ENCODE measurements at regions not wholly inside any gene's neighbourhood (a gene's known extent, or its start where the extent isn't known, plus 50 kb on each side); places are given as distances from the start of the nearest gene placed in this dataset.

- Histone ChIP-seq H3F3A (ENCODE audit: insufficient read depth) (no peaks in the 10 kb centered on the region), H3K36me3 (ENCODE audit: low read length) (no peaks in the 10 kb centered on the region), H3K27ac (ENCODE audit: low read depth, low read length) (no peak overlapping the region), H2AFZ (ENCODE audit: low read depth, low read length, severe bottlenecking) (no peak overlapping the region), H3K9ac (ENCODE audit: low read length) (no peak overlapping the region), H3K9me2 (replicated peaks; ENCODE audit: insufficient read depth, low read length) (no peaks in the 10 kb centered on the region), H3K4me3 (ENCODE audit: insufficient read depth, low read length, poor library complexity, severe bottlenecking) (no peak overlapping the region), H4K20me1 (ENCODE audit: low read depth, low read length) (no peaks in the 10 kb centered on the region), H3K27me3 (ENCODE audit: low read length) (no peaks in the 10 kb centered on the region), H3K79me2 (ENCODE audit: insufficient read depth, low read length) (no peaks in the 10 kb centered on the region), H3K4me2 (ENCODE audit: low read depth, low read length, poor library complexity, severe bottlenecking) (no peak overlapping the region), H3K9me3 (ENCODE audit: insufficient read depth, low read length) (no peaks in the 10 kb centered on the region)
- TF ChIP-seq EZH2phosphoT487 (conservative IDR thresholded peaks at IDR 0.05; ENCODE audit: low read length), result no peak
- TF ChIP-seq, protein P1, sequence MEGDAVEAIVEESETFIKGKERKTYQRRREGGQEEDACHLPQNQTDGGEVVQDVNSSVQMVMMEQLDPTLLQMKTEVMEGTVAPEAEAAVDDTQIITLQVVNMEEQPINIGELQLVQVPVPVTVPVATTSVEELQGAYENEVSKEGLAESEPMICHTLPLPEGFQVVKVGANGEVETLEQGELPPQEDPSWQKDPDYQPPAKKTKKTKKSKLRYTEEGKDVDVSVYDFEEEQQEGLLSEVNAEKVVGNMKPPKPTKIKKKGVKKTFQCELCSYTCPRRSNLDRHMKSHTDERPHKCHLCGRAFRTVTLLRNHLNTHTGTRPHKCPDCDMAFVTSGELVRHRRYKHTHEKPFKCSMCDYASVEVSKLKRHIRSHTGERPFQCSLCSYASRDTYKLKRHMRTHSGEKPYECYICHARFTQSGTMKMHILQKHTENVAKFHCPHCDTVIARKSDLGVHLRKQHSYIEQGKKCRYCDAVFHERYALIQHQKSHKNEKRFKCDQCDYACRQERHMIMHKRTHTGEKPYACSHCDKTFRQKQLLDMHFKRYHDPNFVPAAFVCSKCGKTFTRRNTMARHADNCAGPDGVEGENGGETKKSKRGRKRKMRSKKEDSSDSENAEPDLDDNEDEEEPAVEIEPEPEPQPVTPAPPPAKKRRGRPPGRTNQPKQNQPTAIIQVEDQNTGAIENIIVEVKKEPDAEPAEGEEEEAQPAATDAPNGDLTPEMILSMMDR (IDR thresholded peaks at IDR 0.05; ENCODE audit: insufficient read depth, low read length, poor library complexity, severe bottlenecking), result no peak
Measured at GRCh38 chr21:28747464-28747863, 245.2 kb downstream of the LTN1 start.

DNA sequence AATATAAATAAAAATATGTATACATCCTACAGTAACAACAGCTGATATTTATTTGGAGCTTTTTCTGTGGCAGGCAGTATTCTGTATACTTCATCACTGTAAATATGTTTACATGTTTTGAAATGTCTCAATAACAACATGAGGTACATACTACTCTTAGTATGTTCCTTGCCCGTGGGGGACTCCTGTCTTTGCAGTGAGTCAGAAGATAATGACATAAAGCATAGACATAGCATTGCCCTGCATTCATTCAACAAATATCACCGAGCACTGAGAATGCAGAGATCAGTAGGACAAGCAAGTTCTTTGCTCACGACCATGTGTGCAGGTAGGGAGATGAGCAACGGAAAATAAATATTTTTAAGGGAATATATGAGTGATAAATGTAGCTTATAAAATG is 246.5 kb downstream of the LTN1 start:
- Histone ChIP-seq H4K20me1 (ENCODE audit: low read depth, low read length) (no peaks in the 10 kb centered on the region), H3K4me2 (ENCODE audit: low read depth, low read length, poor library complexity, severe bottlenecking) (no peak overlapping the region), H3K9ac (ENCODE audit: low read length) (no peak overlapping the region), H3K36me3 (ENCODE audit: low read length) (no peaks in the 10 kb centered on the region), H3K27ac (ENCODE audit: low read depth, low read length) (no peak overlapping the region), H3F3A (ENCODE audit: insufficient read depth) (no peaks in the 10 kb centered on the region), H3K27me3 (ENCODE audit: low read length) (no peaks in the 10 kb centered on the region), H3K9me2 (replicated peaks; ENCODE audit: insufficient read depth, low read length) (no peaks in the 10 kb centered on the region), H3K4me3 (ENCODE audit: insufficient read depth, low read length, poor library complexity, severe bottlenecking) (no peak overlapping the region), H3K9me3 (ENCODE audit: insufficient read depth, low read length) (no peaks in the 10 kb centered on the region), H3K79me2 (ENCODE audit: insufficient read depth, low read length) (no peaks in the 10 kb centered on the region), H2AFZ (ENCODE audit: low read depth, low read length, severe bottlenecking) (no peak overlapping the region)
- TF ChIP-seq, protein P1 (IDR thresholded peaks at IDR 0.05; ENCODE audit: insufficient read depth, low read length, poor library complexity, severe bottlenecking), result no peak
- TF ChIP-seq EZH2phosphoT487 (conservative IDR thresholded peaks at IDR 0.05; ENCODE audit: low read length), result no peak

- TF ChIP-seq, protein P1 (IDR thresholded peaks at IDR 0.05; ENCODE audit: insufficient read depth, low read length, poor library complexity, severe bottlenecking), result peak; percentile 66
- TF ChIP-seq EZH2phosphoT487 (conservative IDR thresholded peaks at IDR 0.05; ENCODE audit: low read length), result no peak
- Histone ChIP-seq H3K36me3 (ENCODE audit: low read length) (no peaks in the 10 kb centered on the region), H3K4me2 (ENCODE audit: low read depth, low read length, poor library complexity, severe bottlenecking) (peak overlapping the region; percentile 59), H4K20me1 (ENCODE audit: low read depth, low read length) (no peaks in the 10 kb centered on the region), H3K9me2 (replicated peaks; ENCODE audit: insufficient read depth, low read length) (no peaks in the 10 kb centered on the region), H3K9me3 (ENCODE audit: insufficient read depth, low read length) (no peaks in the 10 kb centered on the region), H3K79me2 (ENCODE audit: insufficient read depth, low read length) (no peaks in the 10 kb centered on the region), H3K27me3 (ENCODE audit: low read length) (no peaks in the 10 kb centered on the region), H2AFZ (ENCODE audit: low read depth, low read length, severe bottlenecking) (peak overlapping the region; percentile 99), H3K27ac (ENCODE audit: low read depth, low read length) (no peak overlapping the region), H3K4me3 (ENCODE audit: insufficient read depth, low read length, poor library complexity, severe bottlenecking) (peak overlapping the region; percentile 4), H3F3A (ENCODE audit: insufficient read depth) (no peaks in the 10 kb centered on the region), H3K9ac (ENCODE audit: low read length) (peak overlapping the region; percentile 43; the same call in 1 of the 2 replicates)
Measured at GRCh38 chr21:28745131-28746016, 247.3 kb downstream of the LTN1 start.
